ENCODE measurements at regions not wholly inside any gene's neighbourhood (a gene's known extent, or its start where the extent isn't known, plus 50 kb on each side); places are given as distances from the start of the nearest gene placed in this dataset.
"Not testable (repeated sequence)": the region's sequence is repeated elsewhere in the genome, so short reads cannot be mapped to it uniquely, and the experiment has no call there.

- H3K23ac ChIP-seq (ENCODE audit: insufficient read length); H3K56ac ChIP-seq (replicated peaks; ENCODE audit: insufficient read length, low read depth, low read length); H3K18ac ChIP-seq (ENCODE audit: extremely low read depth, low read length); H2BK5ac ChIP-seq (ENCODE audit: low read depth, low read length); H3K9ac ChIP-seq (replicated peaks in 1 of 4; ENCODE audit: extremely low read depth in 1 of 4, low read depth in 3 of 4, low read length in 3 of 4); H2BK20ac ChIP-seq (ENCODE audit: low read length); DNase-seq (ENCODE audit: low read depth in 1 of 2, low spot score in 2 of 2); H2AK5ac ChIP-seq (ENCODE audit: low read depth, low read length); H2BK12ac ChIP-seq (ENCODE audit: low read depth, low read length); H3K14ac ChIP-seq (ENCODE audit: insufficient read length); H3K4me3 ChIP-seq (ENCODE audit: extremely low read depth in 1 of 4, insufficient read depth in 2 of 4, low read depth in 3 of 4, low read length in 4 of 4); H3K36me3 ChIP-seq (ENCODE audit: control insufficient read depth in 2 of 4, insufficient read depth in 4 of 4, low read length in 3 of 4); H3K79me2 ChIP-seq (ENCODE audit: control insufficient read depth in 1 of 2, insufficient read depth in 2 of 2, low read length in 2 of 2); H4K5ac ChIP-seq (ENCODE audit: insufficient read length, low read depth, low read length); H3K4me1 ChIP-seq (replicated peaks in 1 of 4; ENCODE audit: control insufficient read depth in 3 of 4, insufficient read depth in 4 of 4, low read length in 3 of 4); H3K23me2 ChIP-seq (ENCODE audit: low read depth, low read length); CTCF ChIA-PET (ENCODE audit: partially characterized antibody); H4K20me1 ChIP-seq (replicated peaks in 1 of 2; ENCODE audit: control insufficient read depth in 1 of 2, insufficient read depth in 2 of 2, low read length in 2 of 2); POLR2A ChIA-PET (ENCODE audit: partially characterized antibody); H3K27ac ChIP-seq (ENCODE audit: low read depth, low read length); H2BK15ac ChIP-seq (ENCODE audit: low read length); H3K4me2 ChIP-seq (ENCODE audit: insufficient read depth in 1 of 2, low read depth in 2 of 2, low read length in 2 of 2); H4K91ac ChIP-seq (replicated peaks; ENCODE audit: insufficient read length, low read length); H4K8ac ChIP-seq (ENCODE audit: extremely low read depth, insufficient read depth, low read length); H3K79me1 ChIP-seq (ENCODE audit: low read depth, low read length); H3K4ac ChIP-seq (replicated peaks; ENCODE audit: insufficient read length, low read depth, low read length); H2BK120ac ChIP-seq (replicated peaks; ENCODE audit: low read depth, low read length); FAIRE-seq; H3K27me3 ChIP-seq (replicated peaks in 1 of 4; ENCODE audit: control insufficient read depth in 3 of 4, extremely low read depth in 1 of 4, insufficient read depth in 3 of 4, low read length in 3 of 4); H2AFZ ChIP-seq (ENCODE audit: low read length): not testable (repeated sequence)
- H3K9me3 ChIP-seq (ENCODE audit: insufficient read depth in 2 of 2, low read depth in 1 of 2, low read length in 1 of 2) = peaks cover 56 to 95% of the 10 kb centered on the region in 2 experiments
- 94% methylated on average over 11 of the region's 14 CpGs; no CpG with 5 or more reads in 1 of the 2 experiments for WGBS, 2 experiments (ENCODE audit: extremely low coverage in 1 of 2, insufficient coverage in 1 of 2, insufficient read length in 1 of 2, insufficient replicate concordance in 2 of 2, low coverage in 1 of 2, low lambda C conversion rate in 2 of 2, missing lambda C conversion rate in 1 of 2)
Observed at GRCh38 chr14:105909828-105910120, 383.4 kb downstream of the TMEM121 start.

Measured in H1 (cell line).